ENCODE measurements at regions not wholly inside any gene's neighbourhood (a gene's known extent, or its start where the extent isn't known, plus 50 kb on each side); places are given as distances from the start of the nearest gene placed in this dataset.

GRCh38 chr11:8332196-8332595 is 68.5 kb upstream of the LMO1 start:
- no peak for TF ChIP-seq CTCF (IDR thresholded peaks at IDR 0.05 in 4 of 5, conservative IDR thresholded peaks at IDR 0.05 in 1 of 5)
- TF ChIP-seq POLR2A (IDR thresholded peaks at IDR 0.05): no peak
